ENCODE measurements at regions not wholly inside any gene's neighbourhood (a gene's known extent, or its start where the extent isn't known, plus 50 kb on each side); places are given as distances from the start of the nearest gene placed in this dataset.

DNA sequence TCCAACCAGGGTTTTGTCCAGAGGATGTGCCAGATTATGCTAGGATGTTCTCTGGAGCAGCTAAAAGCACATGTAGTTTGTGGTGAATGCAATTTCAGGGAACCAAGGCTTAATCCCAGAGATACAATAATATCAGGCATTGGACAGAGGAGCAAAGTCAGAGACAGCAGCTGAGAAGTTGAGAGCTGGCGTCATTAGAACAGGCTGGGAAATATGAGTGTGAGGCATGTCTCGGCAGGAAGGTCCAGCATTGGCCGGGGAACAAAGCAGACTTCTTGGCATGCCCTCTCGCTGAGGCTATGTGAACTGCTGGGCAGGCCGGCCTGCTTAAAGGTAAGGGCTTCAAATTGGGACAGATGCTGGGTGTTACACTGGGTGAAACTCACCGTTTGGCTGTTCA is 125.4 kb downstream of the CAND1 start:
- TF ChIP-seq NFIC (IDR thresholded peaks at IDR 0.05; ENCODE audit: low read depth, low read length) (no peak), EP300 (IDR thresholded peaks at IDR 0.05; ENCODE audit: borderline replicate concordance in 1 of 2, control insufficient read depth in 1 of 2, low read depth in 2 of 2, low read length in 2 of 2) (no peak), SP1 (IDR thresholded peaks at IDR 0.05; ENCODE audit: low read depth, low read length) (no peak), EZH2 (IDR thresholded peaks at IDR 0.05; ENCODE audit: borderline replicate concordance, control insufficient read depth, low read depth, low read length) (no peak), EGR1 (IDR thresholded peaks at IDR 0.05; ENCODE audit: borderline replicate concordance in 1 of 2, low read depth in 2 of 2, low read length in 2 of 2) (no peak), NRF1 (conservative IDR thresholded peaks at IDR 0.05; ENCODE audit: low read depth, low read length) (no peak), RFX5 (IDR thresholded peaks at IDR 0.05; ENCODE audit: low read depth, low read length) (no peak), POLR2A (IDR thresholded peaks at IDR 0.05; ENCODE audit: low read depth, low read length) (no peak), GATAD2B (conservative IDR thresholded peaks at IDR 0.05; ENCODE audit: low read depth) (no peak), CEBPB (IDR thresholded peaks at IDR 0.05; ENCODE audit: borderline replicate concordance in 1 of 2, low read depth in 2 of 2, low read length in 2 of 2) (no peak), ZNF207 (IDR thresholded peaks at IDR 0.05; ENCODE audit: borderline replicate concordance) (no peak), SREBF2 (IDR thresholded peaks at IDR 0.05; ENCODE audit: low read length) (no peak)
- TF ChIP-seq, protein P1, sequence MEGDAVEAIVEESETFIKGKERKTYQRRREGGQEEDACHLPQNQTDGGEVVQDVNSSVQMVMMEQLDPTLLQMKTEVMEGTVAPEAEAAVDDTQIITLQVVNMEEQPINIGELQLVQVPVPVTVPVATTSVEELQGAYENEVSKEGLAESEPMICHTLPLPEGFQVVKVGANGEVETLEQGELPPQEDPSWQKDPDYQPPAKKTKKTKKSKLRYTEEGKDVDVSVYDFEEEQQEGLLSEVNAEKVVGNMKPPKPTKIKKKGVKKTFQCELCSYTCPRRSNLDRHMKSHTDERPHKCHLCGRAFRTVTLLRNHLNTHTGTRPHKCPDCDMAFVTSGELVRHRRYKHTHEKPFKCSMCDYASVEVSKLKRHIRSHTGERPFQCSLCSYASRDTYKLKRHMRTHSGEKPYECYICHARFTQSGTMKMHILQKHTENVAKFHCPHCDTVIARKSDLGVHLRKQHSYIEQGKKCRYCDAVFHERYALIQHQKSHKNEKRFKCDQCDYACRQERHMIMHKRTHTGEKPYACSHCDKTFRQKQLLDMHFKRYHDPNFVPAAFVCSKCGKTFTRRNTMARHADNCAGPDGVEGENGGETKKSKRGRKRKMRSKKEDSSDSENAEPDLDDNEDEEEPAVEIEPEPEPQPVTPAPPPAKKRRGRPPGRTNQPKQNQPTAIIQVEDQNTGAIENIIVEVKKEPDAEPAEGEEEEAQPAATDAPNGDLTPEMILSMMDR (IDR thresholded peaks at IDR 0.05 in 2 of 3, conservative IDR thresholded peaks at IDR 0.05 in 1 of 3; ENCODE audit: control insufficient read depth in 2 of 3, extremely low read depth in 1 of 3, insufficient read depth in 1 of 3, low read depth in 3 of 3, low read length in 3 of 3), result no peak

All from GM12878 (cell line).